Prostate gland (tissue), 2 donors: ENCODE measurements at regions not wholly inside any gene's neighbourhood (a gene's known extent, or its start where the extent isn't known, plus 50 kb on each side); places are given as distances from the start of the nearest gene placed in this dataset.
"Not testable (repeated sequence)": the region's sequence is repeated elsewhere in the genome, so short reads cannot be mapped to it uniquely, and the experiment has no call there.

Source experiments
- POLR2A ChIP-seq: fragments of 450-650 bp; IDR thresholded peaks from one replicate; pipeline ENCODE4 v1.6.1; 2016; ENCODE audit warnings: antibody characterized with exemption, mild to moderate bottlenecking
- POLR2AphosphoS5 ChIP-seq: sonication (generic); formaldehyde crosslinking; IDR thresholded peaks from one replicate; pipeline ENCODE4 v1.6.1; 2017; ENCODE audit warnings: antibody characterized with exemption
- TF ChIP-seq, protein P1 (sequence below), 4 experiments: fragments of 200-600 bp in 2 of 4; fragments of 450-650 bp in 2 of 4; sonication (generic) in 2 of 4; IDR thresholded peaks; 1 replicate in 3 of 4; 2 replicates in 1 of 4; pipeline ENCODE4 v1.5.1; 2016 to 2019; ENCODE audit warnings: antibody characterized with exemption in 4 of 4, mild to moderate bottlenecking in 2 of 4, moderate library complexity in 2 of 4

DNA sequence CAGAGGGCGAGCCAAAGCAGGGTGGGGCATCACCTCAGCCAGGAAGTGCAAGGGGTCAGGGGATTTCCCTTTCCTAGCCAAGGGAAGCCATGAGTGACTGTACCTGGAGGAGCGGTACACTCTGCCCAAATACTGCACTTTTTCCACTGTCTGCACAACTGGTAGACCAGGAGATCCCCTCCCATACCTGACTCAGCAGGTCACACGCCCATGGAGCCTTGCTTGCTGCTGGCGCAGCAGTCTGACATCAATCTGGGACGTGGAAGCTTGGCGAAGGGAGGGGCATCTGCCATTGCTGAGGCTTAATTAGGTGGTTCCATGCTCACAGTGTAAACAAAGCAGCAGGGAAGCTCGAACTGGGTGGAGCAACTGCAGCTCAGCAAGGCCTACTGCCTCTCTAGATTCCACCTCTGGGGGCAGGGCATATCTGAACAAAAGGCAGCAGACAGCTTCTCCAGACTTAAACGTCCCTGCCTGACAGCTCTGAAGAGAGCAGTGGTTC, 217.7 kb downstream of the LHFPL1 start:
- TF ChIP-seq, protein P1, sequence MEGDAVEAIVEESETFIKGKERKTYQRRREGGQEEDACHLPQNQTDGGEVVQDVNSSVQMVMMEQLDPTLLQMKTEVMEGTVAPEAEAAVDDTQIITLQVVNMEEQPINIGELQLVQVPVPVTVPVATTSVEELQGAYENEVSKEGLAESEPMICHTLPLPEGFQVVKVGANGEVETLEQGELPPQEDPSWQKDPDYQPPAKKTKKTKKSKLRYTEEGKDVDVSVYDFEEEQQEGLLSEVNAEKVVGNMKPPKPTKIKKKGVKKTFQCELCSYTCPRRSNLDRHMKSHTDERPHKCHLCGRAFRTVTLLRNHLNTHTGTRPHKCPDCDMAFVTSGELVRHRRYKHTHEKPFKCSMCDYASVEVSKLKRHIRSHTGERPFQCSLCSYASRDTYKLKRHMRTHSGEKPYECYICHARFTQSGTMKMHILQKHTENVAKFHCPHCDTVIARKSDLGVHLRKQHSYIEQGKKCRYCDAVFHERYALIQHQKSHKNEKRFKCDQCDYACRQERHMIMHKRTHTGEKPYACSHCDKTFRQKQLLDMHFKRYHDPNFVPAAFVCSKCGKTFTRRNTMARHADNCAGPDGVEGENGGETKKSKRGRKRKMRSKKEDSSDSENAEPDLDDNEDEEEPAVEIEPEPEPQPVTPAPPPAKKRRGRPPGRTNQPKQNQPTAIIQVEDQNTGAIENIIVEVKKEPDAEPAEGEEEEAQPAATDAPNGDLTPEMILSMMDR (IDR thresholded peaks at IDR 0.05): not testable (repeated sequence)
- not testable (repeated sequence) for TF ChIP-seq POLR2A, POLR2AphosphoS5
